OCI-LY3 (cell line): ENCODE measurements at regions not wholly inside any gene's neighbourhood (a gene's known extent, or its start where the extent isn't known, plus 50 kb on each side); places are given as distances from the start of the nearest gene placed in this dataset.

Source experiments
- EZH2phosphoT487 ChIP-seq: fragments of 200-600 bp; shearing (Covaris generic); IDR thresholded peaks from 2 replicates; pipeline ENCODE4 v1.6.1; 2018; ENCODE audit warnings: antibody characterized with exemption, mixed run types, low read depth
- TF ChIP-seq, protein P1 (sequence below): fragments of 200-600, 300-600 bp; sonication (generic); IDR thresholded peaks from 2 replicates; pipeline ENCODE4 v1.5.1; 2014; ENCODE audit warnings: antibody characterized with exemption, low read length, low read depth

- TF ChIP-seq, protein P1, sequence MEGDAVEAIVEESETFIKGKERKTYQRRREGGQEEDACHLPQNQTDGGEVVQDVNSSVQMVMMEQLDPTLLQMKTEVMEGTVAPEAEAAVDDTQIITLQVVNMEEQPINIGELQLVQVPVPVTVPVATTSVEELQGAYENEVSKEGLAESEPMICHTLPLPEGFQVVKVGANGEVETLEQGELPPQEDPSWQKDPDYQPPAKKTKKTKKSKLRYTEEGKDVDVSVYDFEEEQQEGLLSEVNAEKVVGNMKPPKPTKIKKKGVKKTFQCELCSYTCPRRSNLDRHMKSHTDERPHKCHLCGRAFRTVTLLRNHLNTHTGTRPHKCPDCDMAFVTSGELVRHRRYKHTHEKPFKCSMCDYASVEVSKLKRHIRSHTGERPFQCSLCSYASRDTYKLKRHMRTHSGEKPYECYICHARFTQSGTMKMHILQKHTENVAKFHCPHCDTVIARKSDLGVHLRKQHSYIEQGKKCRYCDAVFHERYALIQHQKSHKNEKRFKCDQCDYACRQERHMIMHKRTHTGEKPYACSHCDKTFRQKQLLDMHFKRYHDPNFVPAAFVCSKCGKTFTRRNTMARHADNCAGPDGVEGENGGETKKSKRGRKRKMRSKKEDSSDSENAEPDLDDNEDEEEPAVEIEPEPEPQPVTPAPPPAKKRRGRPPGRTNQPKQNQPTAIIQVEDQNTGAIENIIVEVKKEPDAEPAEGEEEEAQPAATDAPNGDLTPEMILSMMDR: no peak
- TF ChIP-seq EZH2phosphoT487: no peak
Observed at GRCh38 chr14:106269029-106269428, 742.6 kb downstream of the TMEM121 start.
